ENCODE measurements at regions not wholly inside any gene's neighbourhood (a gene's known extent, or its start where the extent isn't known, plus 50 kb on each side); places are given as distances from the start of the nearest gene placed in this dataset.

DNA sequence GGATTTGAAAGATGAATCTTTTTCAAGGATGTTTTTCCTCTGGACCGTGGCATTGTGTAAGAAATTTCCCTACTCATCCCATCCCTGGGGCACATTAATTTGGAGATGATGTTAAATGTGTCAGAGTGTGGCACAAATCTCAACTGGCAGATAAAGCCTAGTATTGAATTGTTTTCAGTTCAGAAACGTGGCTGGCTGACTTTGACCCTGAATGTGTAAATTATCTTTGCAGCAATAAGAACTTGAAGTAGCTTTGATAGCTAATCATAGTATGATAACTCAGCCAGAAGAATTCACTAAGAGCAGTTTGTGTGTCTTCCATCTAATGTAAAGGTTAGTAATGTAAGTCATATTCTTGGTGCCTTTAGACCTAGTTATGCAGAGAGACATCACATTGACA, 238.4 kb upstream of the DMRT1 start:
- Histone ChIP-seq H3K36me3 (no peaks in the 10 kb centered on the region), H3K4me3 (no peak overlapping the region), H3K4me1 (no peaks in the 10 kb centered on the region), H3K27ac (no peak overlapping the region), H3K27me3 (ENCODE audit: low read depth) (no peaks in the 10 kb centered on the region), H3K9me3 (no peaks in the 10 kb centered on the region)
- intact Hi-C loops (cut with DNase I): no loop called here
- ATAC-seq (no peak), DNase-seq (no peak)
- TF ChIP-seq, protein P1, sequence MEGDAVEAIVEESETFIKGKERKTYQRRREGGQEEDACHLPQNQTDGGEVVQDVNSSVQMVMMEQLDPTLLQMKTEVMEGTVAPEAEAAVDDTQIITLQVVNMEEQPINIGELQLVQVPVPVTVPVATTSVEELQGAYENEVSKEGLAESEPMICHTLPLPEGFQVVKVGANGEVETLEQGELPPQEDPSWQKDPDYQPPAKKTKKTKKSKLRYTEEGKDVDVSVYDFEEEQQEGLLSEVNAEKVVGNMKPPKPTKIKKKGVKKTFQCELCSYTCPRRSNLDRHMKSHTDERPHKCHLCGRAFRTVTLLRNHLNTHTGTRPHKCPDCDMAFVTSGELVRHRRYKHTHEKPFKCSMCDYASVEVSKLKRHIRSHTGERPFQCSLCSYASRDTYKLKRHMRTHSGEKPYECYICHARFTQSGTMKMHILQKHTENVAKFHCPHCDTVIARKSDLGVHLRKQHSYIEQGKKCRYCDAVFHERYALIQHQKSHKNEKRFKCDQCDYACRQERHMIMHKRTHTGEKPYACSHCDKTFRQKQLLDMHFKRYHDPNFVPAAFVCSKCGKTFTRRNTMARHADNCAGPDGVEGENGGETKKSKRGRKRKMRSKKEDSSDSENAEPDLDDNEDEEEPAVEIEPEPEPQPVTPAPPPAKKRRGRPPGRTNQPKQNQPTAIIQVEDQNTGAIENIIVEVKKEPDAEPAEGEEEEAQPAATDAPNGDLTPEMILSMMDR (IDR thresholded peaks at IDR 0.05): no peak

DNA sequence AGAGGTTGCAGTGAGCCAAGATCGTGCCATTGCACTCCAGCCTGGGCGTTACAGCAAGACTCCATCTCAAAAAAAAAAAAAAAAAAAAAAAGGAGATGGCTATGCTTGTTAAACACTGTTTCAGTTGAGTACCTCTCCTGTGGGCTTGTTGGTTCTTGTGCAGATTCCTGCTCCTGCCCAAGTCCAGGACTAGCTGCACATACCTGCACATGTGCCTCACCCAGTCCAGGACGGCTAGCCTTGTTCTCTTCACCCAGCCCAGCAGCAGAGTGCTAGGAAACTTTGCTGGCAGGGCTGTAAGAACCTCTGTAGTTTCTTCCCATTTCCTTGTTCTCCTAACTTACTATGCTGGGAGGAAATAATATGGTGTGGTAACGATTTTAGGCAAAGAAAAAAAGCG, 234.1 kb upstream of the DMRT1 start:
- intact Hi-C loops (cut with DNase I): no loop called here
- Histone ChIP-seq H3K4me3 (no peak overlapping the region), H3K27ac (no peak overlapping the region), H3K27me3 (ENCODE audit: low read depth) (no peaks in the 10 kb centered on the region), H3K4me1 (no peaks in the 10 kb centered on the region), H3K9me3 (no peaks in the 10 kb centered on the region), H3K36me3 (no peaks in the 10 kb centered on the region)
- ATAC-seq (peak; percentile 78 to 89), DNase-seq (peak; percentile 50)
- TF ChIP-seq, protein P1 (IDR thresholded peaks at IDR 0.05): no peak

DNA sequence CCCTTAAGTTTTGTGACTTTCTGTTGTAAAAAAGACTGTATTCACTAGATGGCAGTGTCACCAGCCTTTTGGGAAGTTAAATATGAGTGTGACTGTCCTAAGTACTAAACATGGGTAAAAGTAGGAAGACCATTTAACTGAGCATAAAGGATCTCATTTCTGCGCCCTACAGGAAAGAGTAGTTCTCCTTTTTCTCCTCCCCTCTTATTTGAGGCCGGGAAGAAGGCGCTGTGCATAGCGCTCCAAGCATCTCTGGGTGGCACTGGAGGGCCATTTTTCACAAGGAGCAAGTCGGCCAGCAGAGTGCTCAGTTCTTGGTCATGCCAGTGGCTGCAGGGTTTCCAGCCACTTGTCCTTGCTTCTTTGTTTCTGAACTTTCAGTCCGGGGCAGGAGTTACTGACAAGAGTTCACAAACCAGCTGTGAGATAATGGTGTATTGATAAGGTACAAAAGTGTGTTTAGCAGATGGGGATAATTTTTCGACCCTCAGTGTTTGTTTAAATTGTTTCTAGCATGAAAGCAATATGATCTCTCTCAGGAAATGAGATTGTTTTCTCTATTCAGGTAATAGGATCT, 227.6 kb upstream of the DMRT1 start:
- Histone ChIP-seq H3K27ac (no peak overlapping the region), H3K4me3 (no peak overlapping the region), H3K36me3 (no peaks in the 10 kb centered on the region), H3K27me3 (ENCODE audit: low read depth) (no peaks in the 10 kb centered on the region), H3K9me3 (no peaks in the 10 kb centered on the region), H3K4me1 (peaks cover 10% of the 10 kb centered on the region)
- intact Hi-C loops (cut with DNase I): no loop called here
- ATAC-seq (peak; percentile 93 to 94), DNase-seq (peak; percentile 76)
- TF ChIP-seq, protein P1 (IDR thresholded peaks at IDR 0.05): peak; percentile 81

DNA sequence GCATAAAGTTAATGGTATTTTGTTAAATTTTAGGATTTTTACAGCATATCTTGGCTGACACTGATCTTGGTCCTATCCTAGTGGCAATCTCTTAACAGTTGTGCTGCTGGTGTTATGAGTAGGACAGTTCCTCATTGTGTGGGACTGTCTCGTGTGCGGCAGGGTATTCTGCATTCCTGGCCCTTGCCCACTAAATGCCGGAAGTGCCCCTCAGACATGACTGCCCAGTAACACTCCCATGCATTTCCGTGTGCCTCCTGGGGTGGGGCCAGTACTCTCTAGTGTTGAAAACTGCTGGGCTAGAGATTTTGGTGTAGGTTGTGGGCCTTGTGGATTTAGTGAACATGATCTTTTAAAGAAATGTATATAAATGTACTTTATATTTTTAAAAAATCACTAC, 227.1 kb upstream of the DMRT1 start:
- Histone ChIP-seq H3K4me1 (peaks cover 10% of the 10 kb centered on the region), H3K36me3 (no peaks in the 10 kb centered on the region), H3K27me3 (ENCODE audit: low read depth) (no peaks in the 10 kb centered on the region), H3K9me3 (no peaks in the 10 kb centered on the region), H3K4me3 (no peak overlapping the region), H3K27ac (no peak overlapping the region)
- ATAC-seq (peak; percentile 67 to 78), DNase-seq (peak; percentile 61)
- TF ChIP-seq, protein P1 (IDR thresholded peaks at IDR 0.05): no peak
- intact Hi-C loops (cut with DNase I): no loop called here

DNA sequence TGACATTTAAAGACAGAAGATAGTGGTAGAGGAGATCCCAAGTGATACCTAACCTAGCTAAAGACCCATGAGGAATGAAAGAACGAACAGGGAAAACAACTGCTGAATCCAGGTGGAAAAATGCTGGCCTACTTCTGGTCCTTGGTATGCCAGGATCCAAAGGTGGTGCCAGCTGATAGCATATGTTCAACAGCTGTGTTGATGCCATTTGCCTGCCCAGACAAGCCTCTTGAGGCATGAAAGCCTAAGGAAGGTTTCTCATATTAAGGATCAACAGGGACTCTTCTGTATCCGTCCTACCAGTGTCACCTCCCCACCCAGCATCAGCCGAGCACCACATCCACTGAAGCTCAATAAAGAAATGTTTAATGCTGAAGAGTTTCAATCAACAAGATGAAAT, 225.7 kb upstream of the DMRT1 start:
- no peaks in the 10 kb centered on the region for H3K27me3 ChIP-seq (ENCODE audit: low read depth)
- H3K4me3 ChIP-seq: no peak overlapping the region
- DNase-seq: no peak
- no peaks in the 10 kb centered on the region for H3K9me3 ChIP-seq
- no peak for ATAC-seq
- TF ChIP-seq, protein P1 (IDR thresholded peaks at IDR 0.05): no peak
- peaks cover 10% of the 10 kb centered on the region for H3K4me1 ChIP-seq
- intact Hi-C loops (cut with DNase I): no loop called here
- no peaks in the 10 kb centered on the region for H3K36me3 ChIP-seq
- H3K27ac ChIP-seq: no peak overlapping the region

Data from lower lobe of right lung (tissue), 2 donors.